Thymus (tissue), 11 donors: ENCODE measurements at regions not wholly inside any gene's neighbourhood (a gene's known extent, or its start where the extent isn't known, plus 50 kb on each side); places are given as distances from the start of the nearest gene placed in this dataset.
"Not testable (repeated sequence)": the region's sequence is repeated elsewhere in the genome, so short reads cannot be mapped to it uniquely, and the experiment has no call there.

Source experiments
- DNase-seq, 9 donors: peaks; one replicate each; pipeline ENCODE4 v3.0.0-alpha.2; 2013; ENCODE audit warnings: low spot score in 9 of 9, low read depth in 6 of 9, missing footprints in 1 of 9
- H3K27ac ChIP-seq, 2 donors: one replicate each; pipeline ENCODE4 v1.5.1; 2013; ENCODE audit warnings: control low read depth in 1 of 2, low read depth in 1 of 2, low read length in 1 of 2, mild to moderate bottlenecking in 1 of 2, moderate library complexity in 1 of 2
- H3K27me3 ChIP-seq, 2 donors: one replicate each; pipeline ENCODE4 v1.5.1; 2013; ENCODE audit warnings: low read length in 1 of 2; ENCODE audit not compliant: control insufficient read depth in 2 of 2, insufficient read depth in 1 of 2
- H3K36me3 ChIP-seq, 2 donors: one replicate each; pipeline ENCODE4 v1.5.1; 2013; ENCODE audit warnings: low read length in 1 of 2, mild to moderate bottlenecking in 1 of 2, moderate library complexity in 1 of 2; ENCODE audit not compliant: control insufficient read depth in 2 of 2, insufficient read depth in 2 of 2
- H3K4me1 ChIP-seq, 2 donors: one replicate each; pipeline ENCODE4 v1.5.1; 2013; ENCODE audit warnings: low read length in 2 of 2; ENCODE audit not compliant: control insufficient read depth in 2 of 2, insufficient read depth in 2 of 2
- H3K4me3 ChIP-seq, 2 donors: one replicate each; pipeline ENCODE4 v1.5.1; 2013; ENCODE audit warnings: low read length in 2 of 2, control low read depth in 1 of 2, mild to moderate bottlenecking in 1 of 2
- H3K9me3 ChIP-seq, 2 donors: one replicate each; pipeline ENCODE4 v1.5.1; 2013; ENCODE audit warnings: low read length in 1 of 2, mild to moderate bottlenecking in 1 of 2; ENCODE audit not compliant: control insufficient read depth in 2 of 2, insufficient read depth in 1 of 2
- WGBS: extraction: QIAGEN DNeasy Blood & Tissue Kit; methylation state at CpG from one replicate; pipeline ENCODE4 v1.1.7; 2013; 5-methylcytosine and 5-hydroxymethylcytosine counted together
- donor health status: healthy.

DNA sequence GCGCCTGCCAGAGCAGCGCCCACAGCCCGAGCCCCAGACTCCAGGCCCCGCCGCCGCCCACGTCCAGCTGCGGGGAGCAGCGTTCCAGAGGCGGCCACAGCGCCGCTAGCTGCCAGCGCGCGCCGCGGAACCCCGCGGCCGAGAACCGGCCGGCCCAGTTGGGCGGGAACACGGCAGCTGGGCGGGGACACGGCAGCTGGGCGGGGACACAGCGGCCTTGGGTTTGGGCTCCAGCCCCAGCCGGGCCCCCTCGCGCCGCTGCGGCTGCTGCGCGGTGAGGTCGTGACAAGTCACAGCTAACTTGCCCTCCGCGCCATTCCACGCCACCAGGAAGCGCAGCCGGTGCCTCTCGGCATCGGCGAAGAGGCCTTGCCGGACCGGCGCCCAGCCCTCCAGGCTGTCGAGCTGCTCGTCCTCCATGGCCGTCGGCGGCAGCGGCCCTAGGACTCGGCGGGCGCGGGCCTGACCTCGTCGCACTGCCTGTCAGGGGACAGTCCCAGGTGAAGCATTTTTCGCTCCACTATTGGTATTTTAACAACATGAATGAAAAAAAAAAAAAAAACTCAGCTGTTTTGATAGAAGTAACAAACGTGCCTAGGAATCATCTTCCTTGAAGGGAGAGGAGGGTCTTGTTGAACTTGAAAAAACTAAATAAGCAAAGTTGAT lies 56.6 kb upstream of the GOLGA8N start:
- not testable (repeated sequence) for H3K9me3 ChIP-seq, H3K27me3 ChIP-seq, H3K27ac ChIP-seq, H3K4me1 ChIP-seq, H3K36me3 ChIP-seq
- peak in 3 of 9 donors; percentile 13 to 45 (median 15) for DNase-seq
- WGBS: under 1% methylated on average over 17 of the region's 61 CpGs
- peak overlapping the region; percentile 37 to 42 for H3K4me3 ChIP-seq

DNA sequence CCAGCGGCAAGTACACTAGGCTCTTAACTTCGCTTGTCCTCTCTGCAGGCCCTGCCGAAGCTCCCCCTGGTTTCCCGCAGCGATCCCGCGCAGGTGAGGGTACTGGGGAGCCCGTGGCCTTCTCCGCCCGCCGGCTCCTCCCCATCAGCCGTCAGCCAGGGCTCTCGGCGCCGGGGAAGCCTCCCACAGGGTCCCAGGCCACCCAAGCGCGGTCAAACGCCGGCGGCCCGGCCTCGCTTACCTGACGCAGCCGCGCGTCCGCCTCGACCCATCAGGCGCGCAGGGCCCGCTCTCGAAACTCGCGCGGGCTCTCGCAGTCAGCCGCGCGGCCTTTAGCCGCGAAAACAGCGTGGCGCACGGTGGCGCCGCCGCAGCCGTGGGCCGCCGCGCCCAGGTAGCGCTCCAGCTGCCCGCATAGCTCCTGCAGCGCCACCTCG lies 57.2 kb upstream of the GOLGA8N start:
- not testable (repeated sequence) for H3K27ac ChIP-seq, H3K27me3 ChIP-seq, H3K36me3 ChIP-seq, H3K4me1 ChIP-seq, DNase-seq, H3K4me3 ChIP-seq, H3K9me3 ChIP-seq
- no CpG with 5 or more reads among the region's 55 CpGs for WGBS

DNA sequence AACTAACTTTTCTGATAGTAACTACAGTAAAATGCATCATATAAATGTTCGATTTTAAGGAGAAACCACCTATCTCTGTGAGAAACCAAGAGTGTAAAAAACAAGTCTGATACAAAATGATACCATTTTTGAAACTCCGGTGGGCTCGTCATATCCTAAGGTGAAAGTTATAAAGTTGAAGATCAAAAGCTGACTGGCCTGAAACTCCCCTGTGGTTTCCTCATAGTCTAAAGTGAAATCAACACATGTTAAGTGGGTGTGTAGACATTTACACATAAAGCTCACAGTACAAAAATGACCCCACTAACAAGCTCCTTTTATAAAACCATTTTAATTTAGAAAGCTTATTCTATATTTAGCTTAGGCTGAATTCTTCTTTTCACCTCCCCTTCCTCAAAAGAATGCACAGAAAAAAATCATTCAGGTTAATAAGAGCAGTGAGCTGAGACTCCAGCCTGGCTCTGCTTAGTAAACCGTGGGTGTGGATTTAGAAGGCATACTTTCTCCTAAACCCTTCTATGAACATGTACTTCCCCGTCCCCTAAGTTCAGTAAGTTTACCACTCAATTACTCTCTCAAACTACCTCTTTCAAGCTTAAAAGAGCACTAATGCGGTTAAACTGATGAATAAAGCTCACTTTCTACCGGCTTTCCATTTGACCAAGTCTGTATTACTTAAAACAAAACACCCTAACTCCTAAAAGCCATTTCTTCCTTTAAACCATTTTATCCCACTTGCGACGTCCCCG lies 57.9 kb upstream of the GOLGA8N start:
- not testable (repeated sequence) for H3K27me3 ChIP-seq, H3K36me3 ChIP-seq, H3K4me3 ChIP-seq, H3K4me1 ChIP-seq, DNase-seq, H3K27ac ChIP-seq, H3K9me3 ChIP-seq
- WGBS: no CpG with 5 or more reads among the region's 10 CpGs

DNA sequence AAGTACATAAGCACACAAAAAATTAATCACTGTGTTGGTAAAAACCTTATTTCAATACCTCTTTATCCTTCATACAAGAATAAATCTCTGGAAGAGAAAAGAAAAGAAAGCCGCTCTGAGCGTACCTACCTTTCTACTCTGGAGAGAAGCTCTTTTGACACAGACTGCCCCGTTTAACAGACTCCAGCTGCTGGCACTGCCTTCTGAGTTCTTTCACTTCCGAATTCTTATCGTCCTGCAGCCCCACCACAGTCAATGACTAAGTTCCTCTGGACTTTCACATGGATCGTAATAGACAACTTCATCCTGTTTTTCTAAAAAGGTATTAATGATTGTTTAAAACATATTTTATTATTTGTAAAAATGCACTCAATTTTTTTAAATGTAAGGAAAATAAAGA lies 67.5 kb upstream of the GOLGA8O start:
- not testable (repeated sequence) for H3K4me3 ChIP-seq, H3K27me3 ChIP-seq, H3K9me3 ChIP-seq, H3K27ac ChIP-seq, DNase-seq, H3K4me1 ChIP-seq, H3K36me3 ChIP-seq
- WGBS: 94% methylated on average over 5 of the region's 6 CpGs

DNA sequence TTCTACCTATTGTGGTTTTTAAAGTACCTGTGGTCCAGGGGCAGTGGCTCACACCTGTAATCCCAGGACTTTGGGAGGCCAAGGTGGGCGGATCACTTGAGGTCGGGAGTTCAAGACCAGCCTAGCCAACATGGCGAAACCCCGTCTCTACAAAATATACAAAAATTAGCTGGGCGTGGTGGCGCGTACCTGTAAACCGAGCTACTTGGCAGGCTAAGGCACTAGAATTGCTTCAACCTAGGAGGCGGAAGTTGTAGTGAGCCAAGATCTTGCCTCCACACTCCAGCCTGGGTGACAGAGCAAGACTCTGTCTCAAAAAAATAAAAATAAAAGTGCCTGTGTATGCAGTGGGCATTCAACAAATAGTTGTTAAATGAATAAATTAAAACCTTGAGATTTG lies 67.0 kb upstream of the GOLGA8O start:
- 99% methylated on average over 9 of the region's 9 CpGs for WGBS
- H3K36me3 ChIP-seq, H3K27ac ChIP-seq, H3K4me3 ChIP-seq, H3K27me3 ChIP-seq, H3K4me1 ChIP-seq, H3K9me3 ChIP-seq, DNase-seq: not testable (repeated sequence)

DNA sequence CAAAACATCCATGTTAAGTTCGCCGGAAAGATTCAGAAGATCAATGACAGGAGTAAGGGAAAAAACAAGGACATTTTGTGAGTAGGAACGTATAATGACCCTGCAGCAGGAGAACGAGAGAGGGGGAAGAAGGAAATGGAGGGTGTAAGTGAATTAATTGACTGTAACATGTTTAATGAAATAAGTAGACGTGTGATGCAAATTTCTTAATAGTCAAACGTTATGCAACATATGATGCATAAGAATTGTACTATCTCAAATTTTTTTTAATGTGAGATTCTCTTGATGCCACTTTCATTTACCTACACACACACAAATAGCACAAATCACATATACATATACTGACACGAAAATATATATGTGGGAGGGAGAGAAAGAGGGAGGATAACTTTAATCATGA lies 63.5 kb upstream of the GOLGA8O start:
- H3K9me3 ChIP-seq, H3K4me1 ChIP-seq, H3K27ac ChIP-seq, H3K27me3 ChIP-seq, H3K36me3 ChIP-seq, H3K4me3 ChIP-seq, DNase-seq: not testable (repeated sequence)
- WGBS: 99% methylated on average over 7 of the region's 7 CpGs

DNA sequence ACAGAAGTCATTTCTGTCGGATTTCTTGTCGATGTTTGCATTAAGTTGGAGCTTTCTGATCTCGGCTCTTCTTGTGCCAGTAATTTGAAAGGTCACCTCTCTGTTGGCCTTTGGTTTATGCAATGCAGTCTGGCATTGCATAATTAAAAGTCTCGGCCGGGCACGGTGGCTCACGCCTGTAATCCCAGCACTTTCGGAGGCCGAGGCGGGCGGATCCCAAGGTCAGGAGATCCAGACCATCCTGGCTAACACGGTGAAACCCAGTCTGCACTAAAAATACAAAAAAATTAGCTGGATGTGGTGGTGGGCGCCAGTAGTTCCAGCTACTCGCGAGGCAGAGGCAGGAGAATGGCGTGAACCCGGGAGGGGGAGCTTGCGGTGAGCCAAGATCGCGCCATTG lies 62.6 kb upstream of the GOLGA8O start:
- H3K4me3 ChIP-seq, H3K4me1 ChIP-seq, H3K27me3 ChIP-seq, H3K36me3 ChIP-seq, DNase-seq, H3K9me3 ChIP-seq, H3K27ac ChIP-seq: not testable (repeated sequence)
- WGBS: 94% methylated on average over 20 of the region's 20 CpGs

DNA sequence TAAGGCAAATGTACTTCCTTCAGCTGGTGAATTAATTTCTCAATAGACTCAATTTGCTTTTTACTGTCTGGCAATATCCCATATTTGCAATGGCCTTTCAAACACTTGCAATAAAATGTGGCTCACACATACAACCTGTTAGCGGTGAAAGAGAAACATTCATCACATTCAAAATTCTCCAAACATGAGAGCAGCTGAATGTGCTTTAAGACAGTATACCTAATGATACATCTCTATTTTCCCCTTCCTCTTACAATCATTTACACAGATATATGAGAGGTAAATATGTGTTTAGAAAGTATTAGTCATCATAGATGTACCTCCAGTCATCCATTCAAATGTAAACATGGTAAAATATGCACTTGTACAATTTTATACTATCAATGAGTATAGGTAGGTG lies 61.5 kb upstream of the GOLGA8O start:
- not testable (repeated sequence) for H3K4me1 ChIP-seq, H3K36me3 ChIP-seq, H3K4me3 ChIP-seq, H3K9me3 ChIP-seq, DNase-seq, H3K27ac ChIP-seq, H3K27me3 ChIP-seq
- WGBS: 100% methylated on average over 1 of the region's 1 CpG

DNA sequence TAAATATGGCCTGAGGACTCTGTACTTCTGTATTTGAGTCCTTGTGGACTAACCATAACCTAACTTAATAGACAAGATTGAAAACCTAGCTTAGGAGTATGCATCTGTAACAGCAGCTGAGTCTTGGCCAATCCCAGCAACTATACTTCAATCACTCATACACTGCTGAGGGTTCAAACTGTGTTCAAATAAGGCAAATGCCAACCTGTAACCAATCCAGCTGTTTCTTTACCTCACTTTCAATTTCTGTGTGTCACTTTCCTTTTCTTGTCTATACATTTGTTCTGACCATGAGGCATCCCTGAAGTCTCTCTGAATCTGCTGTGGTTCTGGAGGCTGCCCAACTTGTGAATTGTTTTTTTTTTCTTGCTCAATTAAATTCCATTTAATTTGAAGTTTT lies 57.9 kb upstream of the GOLGA8O start:
- H3K27ac ChIP-seq, H3K4me3 ChIP-seq, DNase-seq, H3K4me1 ChIP-seq, H3K27me3 ChIP-seq, H3K9me3 ChIP-seq, H3K36me3 ChIP-seq: not testable (repeated sequence)
